Activated CD8-positive, alpha-beta T cell treated with anti-CD3 and anti-CD28 coated beads for 36 hours (primary cell): ENCODE measurements at regions not wholly inside any gene's neighbourhood (a gene's known extent, or its start where the extent isn't known, plus 50 kb on each side); places are given as distances from the start of the nearest gene placed in this dataset.
A peak's percentile ranks its signal among the peaks of the same experiment; 100 is the strongest.

Experiments
- ATAC-seq: fragments of 200-7000 bp; cut with Tn5 transposase; one replicate; pipeline ENCODE4 v1.10.0; 2021; ENCODE audit warnings: mild to moderate bottlenecking, moderate library complexity
- CTCF ChIA-PET: fragments of 350-600 bp; sonication (Branson Sonifier 250); formaldehyde crosslinking; loops from one replicate; lab custom pipeline; 2021; ENCODE audit warnings: antibody characterized with exemption; lab: Charles Lee
- POLR2A ChIA-PET: fragments of 350-600 bp; sonication (Branson Sonifier 250); formaldehyde crosslinking; loops from one replicate; lab custom pipeline; 2021; ENCODE audit warnings: antibody characterized with exemption; lab: Charles Lee
- DNase-seq: peaks from one replicate; pipeline ENCODE4 v3.0.0-alpha.2; 2020
- H3K27ac Mint-ChIP-seq: one replicate; pipeline ENCODE4 v1.8.0; 2021; ENCODE audit warnings: mild to moderate bottlenecking, mixed read lengths
- H3K27me3 Mint-ChIP-seq: one replicate; pipeline ENCODE4 v1.8.0; 2021; ENCODE audit warnings: mixed read lengths
- H3K36me3 Mint-ChIP-seq: one replicate; pipeline ENCODE4 v1.8.0; 2021; ENCODE audit warnings: low read depth, mixed read lengths
- H3K4me1 Mint-ChIP-seq: one replicate; pipeline ENCODE4 v1.8.0; 2021; ENCODE audit warnings: low read depth, mixed read lengths
- H3K4me3 Mint-ChIP-seq: one replicate; pipeline ENCODE4 v1.8.0; 2021; ENCODE audit warnings: mild to moderate bottlenecking, moderate library complexity, mixed read lengths
- H3K9me3 Mint-ChIP-seq: one replicate; pipeline ENCODE4 v1.8.0; 2021; ENCODE audit warnings: mixed read lengths
- CTCF ChIP-seq: fragments of 200-600 bp; IDR thresholded peaks from one replicate; pipeline ENCODE4 v1.8.0; 2022; ENCODE audit warnings: antibody characterized with exemption, mild to moderate bottlenecking
- intact Hi-C: fragments of 100-400 bp; cut with micrococcal nuclease; formaldehyde crosslinking; loops from one replicate; pipeline ENCODE4 v1.10.0; 2022

DNA sequence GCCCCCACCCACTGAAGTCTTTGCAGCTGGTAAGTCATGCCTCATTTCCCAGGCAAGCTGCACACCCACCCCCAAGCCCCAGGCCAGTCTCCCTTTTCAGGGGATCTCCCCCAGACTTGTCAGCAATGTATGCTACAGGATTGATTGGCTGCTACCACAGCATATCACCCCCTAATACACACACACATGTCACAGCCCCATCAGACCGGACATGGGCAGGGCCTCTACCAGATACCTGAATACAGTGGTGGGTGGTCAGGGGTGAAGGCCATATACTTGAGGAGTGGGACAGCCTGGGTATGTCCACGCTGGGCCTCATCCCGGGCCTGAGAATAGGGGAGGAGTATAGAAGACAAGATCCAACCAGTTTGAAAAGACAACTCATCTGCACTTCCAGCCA, 63.4 kb upstream of the ARAP3 start:
- intact Hi-C loops = no loop called here
- H3K4me1 Mint-ChIP-seq = no peaks in the 10 kb centered on the region
- ChIA-PET POLR2A (no interaction called here), CTCF (no interaction called here)
- H3K36me3 Mint-ChIP-seq = no peaks in the 10 kb centered on the region
- H3K27ac Mint-ChIP-seq = no peak overlapping the region
- no peak overlapping the region for H3K4me3 Mint-ChIP-seq
- TF ChIP-seq CTCF = no peak
- DNase-seq (no peak), ATAC-seq (no peak)
- H3K27me3 Mint-ChIP-seq = peaks cover 34% of the 10 kb centered on the region
- no peaks in the 10 kb centered on the region for H3K9me3 Mint-ChIP-seq

- H3K27ac Mint-ChIP-seq = no peak overlapping the region
- H3K4me3 Mint-ChIP-seq = no peak overlapping the region
- ATAC-seq (no peak), DNase-seq (no peak)
- no peaks in the 10 kb centered on the region for H3K9me3 Mint-ChIP-seq
- H3K36me3 Mint-ChIP-seq = no peaks in the 10 kb centered on the region
- CTCF ChIA-PET = no interaction called here
- TF ChIP-seq CTCF = no peak
- peaks cover 32% of the 10 kb centered on the region for H3K27me3 Mint-ChIP-seq
- no peaks in the 10 kb centered on the region for H3K4me1 Mint-ChIP-seq
- intact Hi-C loops = no loop called here
- POLR2A ChIA-PET = no interaction called here
Measured at GRCh38 chr5:141743866-141744272, 61.8 kb upstream of the ARAP3 start.

DNA sequence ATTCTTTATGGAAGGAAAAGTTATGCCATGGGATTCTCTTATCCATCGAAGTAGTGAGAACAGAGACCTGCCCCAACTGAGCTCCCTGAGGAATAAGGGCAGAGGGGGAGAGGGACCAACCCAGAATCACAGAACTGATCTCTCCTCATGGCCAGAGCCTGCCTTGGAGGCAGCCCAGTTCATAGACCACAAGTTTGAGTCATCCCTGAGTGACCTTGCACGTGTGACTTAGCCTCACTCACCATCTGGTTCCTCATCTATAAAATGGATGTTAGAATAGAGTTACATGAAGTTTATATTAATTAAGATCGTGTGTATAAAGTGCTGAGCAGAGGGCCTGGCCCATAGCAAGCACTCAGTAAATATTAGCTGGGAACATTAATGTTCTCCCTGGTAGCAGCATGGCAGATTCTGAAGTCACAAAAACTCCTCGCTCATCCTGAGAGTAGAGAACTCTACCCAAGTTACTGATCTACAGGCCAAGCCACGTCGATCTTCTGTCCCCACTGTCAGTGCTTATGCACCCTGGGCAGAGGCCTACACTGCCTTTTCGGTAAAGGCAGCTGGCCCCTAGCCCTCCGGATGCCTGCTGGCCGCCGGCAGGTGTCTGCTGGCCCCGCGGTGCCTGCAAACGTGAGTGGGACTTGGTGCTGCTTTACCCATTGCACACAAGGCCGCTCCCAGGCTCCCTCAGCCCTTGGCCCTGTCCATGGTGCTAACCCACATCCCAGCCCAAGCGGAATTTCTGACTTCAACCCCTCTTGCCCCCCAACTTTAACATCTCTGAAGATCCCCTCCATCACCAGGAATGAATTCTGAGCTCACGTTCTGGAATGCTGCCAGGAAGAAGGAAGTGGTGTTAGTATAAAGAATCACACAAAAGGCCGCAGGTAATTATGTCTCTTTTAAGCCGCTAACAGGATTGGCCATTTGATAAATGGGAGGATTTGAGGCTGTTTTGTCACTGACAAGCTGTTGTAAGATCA, 61.1 kb upstream of the ARAP3 start:
- ChIA-PET POLR2A (no interaction called here), CTCF (interaction anchor here (0.5 kb wide), 1 partner anchor 877 kb away, joined by 3 read pairs; no protein-coding TSS in a partner anchor)
- Mint-ChIP-seq H3K4me1 (no peaks in the 10 kb centered on the region), H3K27me3 (peaks cover 33% of the 10 kb centered on the region), H3K27ac (no peak overlapping the region), H3K36me3 (no peaks in the 10 kb centered on the region), H3K4me3 (no peak overlapping the region), H3K9me3 (no peaks in the 10 kb centered on the region)
- peak; percentile 25 for DNase-seq
- intact Hi-C loops = no loop called here
- no peak for ATAC-seq
- TF ChIP-seq CTCF = no peak

DNA sequence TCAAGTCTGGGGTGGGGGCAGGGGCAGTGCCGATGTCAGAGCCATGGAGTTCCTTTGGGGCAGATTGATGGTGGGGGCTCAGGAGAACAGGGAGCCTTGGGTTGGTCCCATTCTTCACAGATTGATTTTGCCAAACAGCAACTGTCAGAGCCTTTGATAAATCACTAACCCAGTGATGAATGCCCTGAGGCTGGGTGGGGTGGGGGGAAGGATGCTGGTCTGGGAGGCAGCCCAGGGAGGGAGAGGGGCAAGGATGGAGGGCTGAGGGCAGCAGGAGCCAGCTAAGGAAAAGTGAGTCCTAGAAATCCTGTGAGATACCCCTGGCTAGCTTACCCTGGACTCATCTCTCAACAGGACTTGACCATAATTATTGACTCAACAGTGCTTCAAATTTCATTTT, 60.1 kb upstream of the ARAP3 start:
- Mint-ChIP-seq H3K27me3 (peaks cover 36% of the 10 kb centered on the region), H3K4me3 (no peak overlapping the region), H3K4me1 (no peaks in the 10 kb centered on the region), H3K9me3 (no peaks in the 10 kb centered on the region), H3K27ac (no peak overlapping the region), H3K36me3 (no peaks in the 10 kb centered on the region)
- DNase-seq (no peak), ATAC-seq (no peak)
- ChIA-PET CTCF (interaction anchor here (0.5 kb wide), 1 partner anchor 878 kb away, joined by 3 read pairs; no protein-coding TSS in a partner anchor), POLR2A (no interaction called here)
- no peak for TF ChIP-seq CTCF
- intact Hi-C loops = no loop called here

DNA sequence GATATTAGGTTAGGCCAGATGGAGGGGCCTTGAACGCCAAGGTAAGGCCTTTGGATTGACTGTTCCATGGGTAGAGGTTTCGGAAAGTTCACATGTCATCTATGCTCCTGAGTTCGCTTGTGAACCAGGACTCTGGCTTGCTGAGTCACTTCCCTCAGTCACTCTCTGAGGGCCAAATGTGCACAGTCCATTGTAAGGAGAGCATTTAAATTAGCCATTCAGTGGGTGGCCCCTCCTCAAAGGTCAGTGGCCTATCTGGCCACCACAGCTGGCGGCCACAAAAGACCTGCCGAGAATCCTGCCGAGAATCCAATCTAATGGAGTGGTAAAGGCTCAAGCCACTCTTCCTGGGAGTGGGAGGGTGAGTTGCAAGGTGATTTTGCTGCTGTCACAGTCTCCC, 58.9 kb upstream of the ARAP3 start:
- ATAC-seq (no peak), DNase-seq (no peak)
- CTCF ChIA-PET = no interaction called here
- H3K27me3 Mint-ChIP-seq = peaks cover 38% of the 10 kb centered on the region
- no peak for TF ChIP-seq CTCF
- no peaks in the 10 kb centered on the region for H3K36me3 Mint-ChIP-seq
- H3K9me3 Mint-ChIP-seq = no peaks in the 10 kb centered on the region
- intact Hi-C loops = no loop called here
- H3K4me3 Mint-ChIP-seq = no peak overlapping the region
- H3K27ac Mint-ChIP-seq = no peak overlapping the region
- no peaks in the 10 kb centered on the region for H3K4me1 Mint-ChIP-seq
- POLR2A ChIA-PET = no interaction called here
